HepG2 (cell line): ENCODE measurements at regions not wholly inside any gene's neighbourhood (a gene's known extent, or its start where the extent isn't known, plus 50 kb on each side); places are given as distances from the start of the nearest gene placed in this dataset.

ENCODE experiments used
- ATAC-seq: fragments of 200-7000 bp; cut with Tn5 transposase; 3 replicates; pipeline ENCODE4 v1.9.1; 2020; ENCODE audit warnings: mild to moderate bottlenecking, moderate library complexity
- BruUV-seq: library from RNA; stranded (reverse); fragments of 400-500 nt; replicated peaks from 2 replicates; lab custom pipeline; 2021; lab: Mats Ljungman, UMichigan
- CTCF ChIA-PET: fragments of 300-600 bp; formaldehyde crosslinking; extraction: SDS; loops from one replicate; lab custom pipeline; 2021; ENCODE audit warnings: low total read pairs, inconsistent platforms, low intra/inter-chr PET ratio; lab: Yijun Ruan, JAX
- POLR2A ChIA-PET: fragments of 350-600 bp; sonication (Branson Sonifier 250); formaldehyde crosslinking; loops from one replicate; lab custom pipeline; 2020; ENCODE audit warnings: antibody characterized with exemption, inconsistent platforms; lab: Yijun Ruan, JAX
- DNase-seq: peaks from one replicate; pipeline ENCODE4 v3.0.0-alpha.2; 2015; ENCODE audit warnings: low spot score
- FAIRE-seq: peaks from 3 replicates; lab custom pipeline; 2011; peaks lifted over from hg19 to GRCh38; lab: Jason Lieb, UNC
- H2AFZ ChIP-seq: one replicate; pipeline ENCODE4 v1.6.1; 2011; ENCODE audit warnings: low read length, inconsistent platforms
- H3K27ac ChIP-seq: fragments of 300-600 bp; 3 replicates; pipeline ENCODE4 v1.8.0; 2011; ENCODE audit warnings: mixed run types, mild to moderate bottlenecking, mixed read lengths, low read length, inconsistent platforms; ENCODE audit not compliant: insufficient read depth; ENCODE audit errors: extremely low read length
- H3K27me3 ChIP-seq, 2 experiments: fragments of 200-600 bp in 1 of 2; 2 replicates in 1 of 2; 3 replicates in 1 of 2; pipeline versions ENCODE4 v1.6.0 to v1.8.0; 2011; ENCODE audit warnings: low read length in 2 of 2, mild to moderate bottlenecking in 2 of 2, moderate library complexity in 2 of 2, inconsistent platforms in 1 of 2; ENCODE audit not compliant: insufficient read depth in 2 of 2, control insufficient read depth in 1 of 2
- H3K36me3 ChIP-seq, 2 experiments: fragments of 200-600 bp in 1 of 2; replicated peaks in 1 of 2; 2 replicates in 1 of 2; 3 replicates in 1 of 2; pipeline versions ENCODE4 v1.5.1 to v1.8.0; 2011; ENCODE audit warnings: low read length in 2 of 2, inconsistent platforms in 1 of 2; ENCODE audit not compliant: insufficient read depth in 2 of 2, control insufficient read depth in 1 of 2
- H3K4me1 ChIP-seq: 2 replicates; pipeline ENCODE4 v1.5.1; 2012; ENCODE audit warnings: low read length, inconsistent platforms; ENCODE audit not compliant: insufficient read depth
- H3K4me2 ChIP-seq: 2 replicates; pipeline ENCODE4 v1.6.0; 2011; ENCODE audit warnings: low read depth, low read length, inconsistent platforms
- H3K4me3 ChIP-seq, 3 experiments: fragments of 200-600 bp in 1 of 3; sonication (generic), shearing (Covaris generic) in 1 of 3; replicated peaks in 1 of 3; 2 replicates each; pipeline ENCODE4 v1.5.1; 2011 to 2016; ENCODE audit warnings: low read length in 3 of 3, inconsistent platforms in 2 of 3, low read depth in 2 of 3, mild to moderate bottlenecking in 2 of 3, control low read depth in 1 of 3, mixed read lengths in 1 of 3; ENCODE audit not compliant: insufficient read depth in 1 of 3
- H3K79me2 ChIP-seq: one replicate; pipeline ENCODE4 v1.6.1; 2011; ENCODE audit warnings: low read length, inconsistent platforms; ENCODE audit not compliant: insufficient read depth
- H3K9ac ChIP-seq: 2 replicates; pipeline ENCODE4 v1.6.0; 2011; ENCODE audit warnings: mild to moderate bottlenecking, low read depth, low read length, inconsistent platforms; ENCODE audit not compliant: insufficient read depth
- H3K9me3 ChIP-seq: 2 replicates; pipeline ENCODE4 v1.5.1; 2012; ENCODE audit warnings: mild to moderate bottlenecking, low read length
- H4K20me1 ChIP-seq: 2 replicates; pipeline ENCODE4 v1.6.0; 2011; ENCODE audit warnings: inconsistent platforms, mild to moderate bottlenecking, low read length, moderate library complexity; ENCODE audit not compliant: insufficient read depth
- CEBPB ChIP-seq: IDR thresholded peaks from 2 replicates; pipeline ENCODE4 v1.6.1; 2011; ENCODE audit warnings: low read depth, low read length, improper control_type of control experiment, borderline replicate concordance
- NAIF1 ChIP-seq: sonication (generic); formaldehyde crosslinking; IDR thresholded peaks from 2 replicates; pipeline ENCODE4 v1.5.0; 2020; ENCODE audit warnings: mild to moderate bottlenecking, missing genetic modification reagents, borderline replicate concordance
- ZNF335 ChIP-seq: sonication (generic); formaldehyde crosslinking; IDR thresholded peaks from 2 replicates; pipeline ENCODE4 v1.4.0; 2020; ENCODE audit warnings: missing genetic modification reagents
- ZNF33A ChIP-seq: sonication (generic); formaldehyde crosslinking; IDR thresholded peaks from 2 replicates; pipeline ENCODE4 v1.5.1; 2020; ENCODE audit warnings: missing genetic modification reagents, mild to moderate bottlenecking, moderate library complexity, borderline replicate concordance
- ZNF563 ChIP-seq: sonication (generic); formaldehyde crosslinking; IDR thresholded peaks from 2 replicates; pipeline ENCODE4 v1.8.0; 2022; ENCODE audit warnings: mild to moderate bottlenecking, moderate library complexity, missing genetic modification reagents
- WGBS: methylation state at CpG from one replicate; pipeline ENCODE4 v1.1.6; 2017; ENCODE audit warnings: low lambda C conversion rate; 5-methylcytosine and 5-hydroxymethylcytosine counted together
- in situ Hi-C: cut with HindIII; loops from 2 replicates; pipeline ENCODE4 v1.10.0; 2017; ENCODE audit warnings: low pct_unique_long_range_greater_than_20kb; ENCODE audit not compliant: extremely low pct_ligation_motif_present
- intact Hi-C: fragments of 100-400 bp; cut with micrococcal nuclease; formaldehyde crosslinking; loops from one replicate; pipeline ENCODE4 v1.10.0; 2022; ENCODE audit not compliant: unreplicated experiment
- TF ChIP-seq, protein P1 (sequence below): fragments of 450-650 bp; IDR thresholded peaks from 2 replicates; pipeline ENCODE4 v1.6.1; 2016

DNA sequence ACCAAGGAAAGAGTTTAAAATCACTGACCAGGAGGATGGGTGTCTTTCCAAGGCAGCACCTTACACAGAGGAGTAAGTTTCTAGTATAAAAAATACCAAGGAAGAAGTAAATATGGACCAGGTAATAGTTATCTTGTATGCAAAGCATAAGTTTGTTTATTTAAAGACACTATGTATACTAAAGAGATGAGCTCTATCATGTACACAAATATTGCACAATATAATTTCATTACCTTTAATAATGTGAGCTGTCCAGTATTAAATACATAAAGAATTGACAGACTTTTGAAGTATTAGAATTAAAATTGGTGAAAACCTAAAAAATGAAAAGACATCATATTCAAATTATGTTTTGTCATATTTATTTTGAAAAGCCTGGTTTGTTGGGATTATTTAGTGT is 322.0 kb upstream of the MIR17HG start:
- Histone ChIP-seq H2AFZ (no peak overlapping the region), H4K20me1 (no peaks in the 10 kb centered on the region), H3K9ac (no peak overlapping the region), H3K27me3 (no peaks in the 10 kb centered on the region), H3K36me3 (no peaks in the 10 kb centered on the region), H3K4me3 (no peak overlapping the region), H3K9me3 (no peaks in the 10 kb centered on the region), H3K4me1 (no peaks in the 10 kb centered on the region), H3K4me2 (no peak overlapping the region), H3K79me2 (no peaks in the 10 kb centered on the region), H3K27ac (no peak overlapping the region)
- intact Hi-C loops, result no loop called here
- TF ChIP-seq ZNF33A (CRISPR knock-in tag) (no peak), ZNF335 (CRISPR knock-in tag) (no peak), CEBPB (peak; percentile 51; the same call in 1 of the 2 replicates)
- in situ Hi-C loops, result no loop called here
- no peak for ATAC-seq
- no TSS peak for BruUV-seq
- no peak for FAIRE-seq
- DNase-seq, result no peak
- POLR2A ChIA-PET, result no interaction called here
- CTCF ChIA-PET, result no interaction called here

DNA sequence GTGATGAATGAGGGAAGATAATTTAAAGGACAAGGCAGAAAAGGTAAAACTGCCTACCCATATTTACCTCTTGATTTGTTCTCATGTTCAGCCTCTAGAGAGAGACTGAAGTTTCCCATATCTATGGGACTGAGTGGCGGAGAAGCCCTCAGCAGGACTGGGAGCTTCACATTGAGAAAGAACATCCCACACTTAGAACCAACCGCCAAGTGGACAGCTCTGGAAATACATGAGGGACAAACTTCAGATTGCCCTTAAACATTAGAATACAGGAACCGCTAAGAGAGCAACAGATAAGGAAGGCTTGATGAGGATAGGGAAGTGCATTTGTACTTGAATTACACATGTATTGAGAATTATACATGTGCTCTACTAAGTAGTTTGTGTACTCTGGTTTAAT is 316.0 kb upstream of the MIR17HG start:
- Histone ChIP-seq H3K4me1 (no peaks in the 10 kb centered on the region), H3K9me3 (no peaks in the 10 kb centered on the region), H3K36me3 (no peaks in the 10 kb centered on the region), H3K79me2 (no peaks in the 10 kb centered on the region), H3K4me2 (no peak overlapping the region), H3K9ac (no peak overlapping the region), H3K27ac (no peak overlapping the region), H3K27me3 (no peaks in the 10 kb centered on the region), H2AFZ (no peak overlapping the region), H4K20me1 (no peaks in the 10 kb centered on the region), H3K4me3 (no peak overlapping the region)
- BruUV-seq, result no TSS peak
- DNase-seq, result no peak
- WGBS, result 10% methylated on average over 3 of the region's 3 CpGs
- intact Hi-C loops (no loop called here), in situ Hi-C loops (no loop called here)
- CTCF ChIA-PET, result no interaction called here
- POLR2A ChIA-PET, result no interaction called here
- TF ChIP-seq ZNF563 (CRISPR knock-in tag) (no peak), NAIF1 (CRISPR knock-in tag) (no peak)
- TF ChIP-seq, protein P1, sequence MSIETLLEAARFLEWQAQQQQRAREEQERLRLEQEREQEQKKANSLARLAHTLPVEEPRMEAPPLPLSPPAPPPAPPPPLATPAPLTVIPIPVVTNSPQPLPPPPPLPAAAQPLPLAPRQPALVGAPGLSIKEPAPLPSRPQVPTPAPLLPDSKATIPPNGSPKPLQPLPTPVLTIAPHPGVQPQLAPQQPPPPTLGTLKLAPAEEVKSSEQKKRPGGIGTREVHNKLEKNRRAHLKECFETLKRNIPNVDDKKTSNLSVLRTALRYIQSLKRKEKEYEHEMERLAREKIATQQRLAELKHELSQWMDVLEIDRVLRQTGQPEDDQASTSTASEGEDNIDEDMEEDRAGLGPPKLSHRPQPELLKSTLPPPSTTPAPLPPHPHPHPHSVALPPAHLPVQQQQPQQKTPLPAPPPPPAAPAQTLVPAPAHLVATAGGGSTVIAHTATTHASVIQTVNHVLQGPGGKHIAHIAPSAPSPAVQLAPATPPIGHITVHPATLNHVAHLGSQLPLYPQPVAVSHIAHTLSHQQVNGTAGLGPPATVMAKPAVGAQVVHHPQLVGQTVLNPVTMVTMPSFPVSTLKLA, result 0 out of 2 replicates have a peak, but pooled peaks have one; percentile 6
- FAIRE-seq, result no peak
- peak; percentile 73 for ATAC-seq
